ENCODE measurements at regions not wholly inside any gene's neighbourhood (a gene's known extent, or its start where the extent isn't known, plus 50 kb on each side); places are given as distances from the start of the nearest gene placed in this dataset.
"Not testable (repeated sequence)": the region's sequence is repeated elsewhere in the genome, so short reads cannot be mapped to it uniquely, and the experiment has no call there.

GRCh38 chr6:168992446-168993144, 261.1 kb downstream of the THBS2 start (continued):
- TF ChIP-seq RCOR1 (IDR thresholded peaks at IDR 0.05; ENCODE audit: low read length) = no peak

GRCh38 chr6:168991695-168992094, 262.0 kb downstream of the THBS2 start:
- H3K4me2 ChIP-seq; DNase-seq; H3K36me3 ChIP-seq (replicated peaks in 1 of 2; ENCODE audit: control insufficient read depth in 1 of 2, insufficient read depth in 2 of 2, low read length in 1 of 2); H3K27ac ChIP-seq (ENCODE audit: low read depth in 2 of 2, low read length in 1 of 2); H3K79me2 ChIP-seq (ENCODE audit: insufficient read depth); H3F3A ChIP-seq (replicated peaks; ENCODE audit: insufficient read depth); H3K4me3 ChIP-seq (ENCODE audit: low read depth in 2 of 2, low read length in 1 of 2); H3K27me3 ChIP-seq (ENCODE audit: insufficient read depth); H4K20me1 ChIP-seq (ENCODE audit: insufficient read depth); H3K9ac ChIP-seq; H3K9me2 ChIP-seq; POLR2A ChIA-PET; H3K9me3 ChIP-seq; H3K4me1 ChIP-seq (ENCODE audit: control insufficient read depth in 1 of 2, insufficient read depth in 2 of 2, low read depth in 1 of 2, low read length in 1 of 2); H2AFZ ChIP-seq (ENCODE audit: low read depth): not testable (repeated sequence)
- 27% methylated on average over 2 of the region's 17 CpGs for WGBS (ENCODE audit: low lambda C conversion rate)
- CTCF ChIA-PET = interaction anchor here (0.9 to 1.2 kb wide), 2 partner anchors 25 to 44 kb away, joined by 3 read pairs; no protein-coding TSS in a partner anchor

- Histone ChIP-seq H3K27ac (ENCODE audit: low read depth in 2 of 2, low read length in 1 of 2) (no peak overlapping the region), H3F3A (replicated peaks; ENCODE audit: insufficient read depth) (no peaks in the 10 kb centered on the region), H4K20me1 (ENCODE audit: insufficient read depth) (no peaks in the 10 kb centered on the region), H3K9ac (no peak overlapping the region), H3K9me3 (no peaks in the 10 kb centered on the region), H3K36me3 (replicated peaks in 1 of 2; ENCODE audit: control insufficient read depth in 1 of 2, insufficient read depth in 2 of 2, low read length in 1 of 2) (no peaks in the 10 kb centered on the region), H3K9me2 (no peaks in the 10 kb centered on the region), H3K79me2 (ENCODE audit: insufficient read depth) (no peaks in the 10 kb centered on the region), H3K27me3 (ENCODE audit: insufficient read depth) (no peaks in the 10 kb centered on the region), H2AFZ (ENCODE audit: low read depth) (no peak overlapping the region), H3K4me2 (no peak overlapping the region), H3K4me3 (ENCODE audit: low read depth in 2 of 2, low read length in 1 of 2) (no peak overlapping the region), H3K4me1 (ENCODE audit: control insufficient read depth in 1 of 2, insufficient read depth in 2 of 2, low read depth in 1 of 2, low read length in 1 of 2) (no peaks in the 10 kb centered on the region)
- POLR2A ChIA-PET = no interaction called here
- TF ChIP-seq EZH2phosphoT487 (IDR thresholded peaks at IDR 0.05; ENCODE audit: borderline replicate concordance, low read depth) (no peak), RXRA (IDR thresholded peaks at IDR 0.05; ENCODE audit: borderline replicate concordance, low read depth) (no peak), FOXJ3 (CRISPR knock-in tag; IDR thresholded peaks at IDR 0.05) (no peak), ELF1 (IDR thresholded peaks at IDR 0.05) (no peak), CHD2 (IDR thresholded peaks at IDR 0.05; ENCODE audit: low read length, partially characterized antibody) (no peak), TAF1 (IDR thresholded peaks at IDR 0.05; ENCODE audit: borderline replicate concordance, low read depth, low read length) (no peak), CTCF (IDR thresholded peaks at IDR 0.05) (no peak), FOXM1 (IDR thresholded peaks at IDR 0.05; ENCODE audit: low read depth) (no peak), POLR2AphosphoS5 (IDR thresholded peaks at IDR 0.05; ENCODE audit: low read depth, low read length) (no peak), GATA2 (CRISPR knock-in tag; IDR thresholded peaks at IDR 0.05) (no peak), TEAD4 (IDR thresholded peaks at IDR 0.05; ENCODE audit: borderline replicate concordance, insufficient read depth) (no peak)
- no peak for DNase-seq
- CTCF ChIA-PET = interaction anchor here (0.7 kb wide), 1 partner anchor 438 kb away, joined by 3 read pairs; no protein-coding TSS in a partner anchor
- WGBS (ENCODE audit: low lambda C conversion rate) = 87% methylated on average over 11 of the region's 22 CpGs
These were observed 263.5 kb downstream of the THBS2 start for GRCh38 chr6:168990019-168990751.
